ENCODE measurements at regions not wholly inside any gene's neighbourhood (a gene's known extent, or its start where the extent isn't known, plus 50 kb on each side); places are given as distances from the start of the nearest gene placed in this dataset.
"Not testable (repeated sequence)": the region's sequence is repeated elsewhere in the genome, so short reads cannot be mapped to it uniquely, and the experiment has no call there.

GRCh38 chr2:39581866-39582265 is 83.9 kb upstream of the TMEM178A start:
- peaks cover 6% of the 10 kb centered on the region for H3K27me3 Mint-ChIP-seq (ENCODE audit: insufficient read depth)
- H3K27ac Mint-ChIP-seq: no peak overlapping the region
- no peak overlapping the region for H3K4me3 Mint-ChIP-seq
- DNase-seq (ENCODE audit: low spot score): no peak
- H3K36me3 Mint-ChIP-seq (ENCODE audit: low read depth): no peaks in the 10 kb centered on the region
- peaks cover 4% of the 10 kb centered on the region for H3K9me3 Mint-ChIP-seq
- intact Hi-C loops (cut with micrococcal nuclease): no loop called here
- H3K4me1 Mint-ChIP-seq (ENCODE audit: low read depth): no peaks in the 10 kb centered on the region

GRCh38 chr2:39583213-39583612 is 82.5 kb upstream of the TMEM178A start:
- intact Hi-C loops (cut with micrococcal nuclease): no loop called here
- Mint-ChIP-seq H3K27me3 (ENCODE audit: insufficient read depth) (peaks cover 6% of the 10 kb centered on the region), H3K9me3 (peaks cover 4% of the 10 kb centered on the region), H3K36me3 (ENCODE audit: low read depth) (no peaks in the 10 kb centered on the region), H3K4me1 (ENCODE audit: low read depth) (no peaks in the 10 kb centered on the region), H3K4me3 (no peak overlapping the region), H3K27ac (no peak overlapping the region)
- DNase-seq (ENCODE audit: low spot score): no peak

GRCh38 chr2:39583781-39584180 is 81.9 kb upstream of the TMEM178A start:
- peaks cover 5% of the 10 kb centered on the region for H3K27me3 Mint-ChIP-seq (ENCODE audit: insufficient read depth)
- no peak overlapping the region for H3K27ac Mint-ChIP-seq
- H3K4me1 Mint-ChIP-seq (ENCODE audit: low read depth): no peaks in the 10 kb centered on the region
- intact Hi-C loops (cut with micrococcal nuclease): no loop called here
- H3K36me3 Mint-ChIP-seq (ENCODE audit: low read depth): no peaks in the 10 kb centered on the region
- peaks cover 4% of the 10 kb centered on the region for H3K9me3 Mint-ChIP-seq
- no peak overlapping the region for H3K4me3 Mint-ChIP-seq
- DNase-seq (ENCODE audit: low spot score): no peak

GRCh38 chr2:39584283-39584965 is 81.3 kb upstream of the TMEM178A start:
- intact Hi-C loops (cut with micrococcal nuclease): no loop called here
- Mint-ChIP-seq H3K9me3 (peaks cover 4% of the 10 kb centered on the region), H3K4me3 (no peak overlapping the region), H3K27me3 (ENCODE audit: insufficient read depth) (peaks cover 4% of the 10 kb centered on the region), H3K4me1 (ENCODE audit: low read depth) (no peaks in the 10 kb centered on the region), H3K36me3 (ENCODE audit: low read depth) (no peaks in the 10 kb centered on the region), H3K27ac (no peak overlapping the region)
- DNase-seq (ENCODE audit: low spot score): no peak

- H3K27me3 Mint-ChIP-seq (ENCODE audit: insufficient read depth); H3K4me3 Mint-ChIP-seq; H3K36me3 Mint-ChIP-seq (ENCODE audit: low read depth); H3K9me3 Mint-ChIP-seq; DNase-seq (ENCODE audit: low spot score); H3K27ac Mint-ChIP-seq; H3K4me1 Mint-ChIP-seq (ENCODE audit: low read depth); intact Hi-C loops (cut with micrococcal nuclease): not testable (repeated sequence)
These were observed 80.2 kb upstream of the TMEM178A start for GRCh38 chr2:39585531-39585930.

- H3K27me3 Mint-ChIP-seq (ENCODE audit: insufficient read depth): peaks cover 4% of the 10 kb centered on the region
- H3K36me3 Mint-ChIP-seq (ENCODE audit: low read depth): no peaks in the 10 kb centered on the region
- intact Hi-C loops (cut with micrococcal nuclease): no loop called here
- H3K27ac Mint-ChIP-seq: no peak overlapping the region
- no peak overlapping the region for H3K4me3 Mint-ChIP-seq
- H3K4me1 Mint-ChIP-seq (ENCODE audit: low read depth): no peaks in the 10 kb centered on the region
- no peak for DNase-seq (ENCODE audit: low spot score)
- H3K9me3 Mint-ChIP-seq: no peaks in the 10 kb centered on the region
These were observed 78.5 kb upstream of the TMEM178A start for GRCh38 chr2:39587168-39587567.

- peaks cover 4% of the 10 kb centered on the region for H3K27me3 Mint-ChIP-seq (ENCODE audit: insufficient read depth)
These were observed 78.1 kb upstream of the TMEM178A start for GRCh38 chr2:39587641-39588040.

GRCh38 chr2:39593439-39594393 is 72.0 kb upstream of the TMEM178A start:
- intact Hi-C loops (cut with micrococcal nuclease): loop anchor here (5.0 kb wide), 1 partner anchor 134 kb away; no protein-coding TSS in a partner anchor
- DNase-seq (ENCODE audit: low spot score): no peak
- Mint-ChIP-seq H3K4me3 (no peak overlapping the region), H3K9me3 (no peaks in the 10 kb centered on the region), H3K27ac (no peak overlapping the region), H3K36me3 (ENCODE audit: low read depth) (no peaks in the 10 kb centered on the region), H3K27me3 (ENCODE audit: insufficient read depth) (no peaks in the 10 kb centered on the region), H3K4me1 (ENCODE audit: low read depth) (no peaks in the 10 kb centered on the region)

More at GRCh38 chr2:39587641-39588040, 78.1 kb upstream of the TMEM178A start:
- no peaks in the 10 kb centered on the region for H3K4me1 Mint-ChIP-seq (ENCODE audit: low read depth)
- no peaks in the 10 kb centered on the region for H3K36me3 Mint-ChIP-seq (ENCODE audit: low read depth)
- no peaks in the 10 kb centered on the region for H3K9me3 Mint-ChIP-seq
- no peak overlapping the region for H3K4me3 Mint-ChIP-seq
- intact Hi-C loops (cut with micrococcal nuclease): no loop called here
- H3K27ac Mint-ChIP-seq: no peak overlapping the region
- no peak for DNase-seq (ENCODE audit: low spot score)

GRCh38 chr2:39595116-39595515 is 70.6 kb upstream of the TMEM178A start:
- no peaks in the 10 kb centered on the region for H3K4me1 Mint-ChIP-seq (ENCODE audit: low read depth)
- no peaks in the 10 kb centered on the region for H3K27me3 Mint-ChIP-seq (ENCODE audit: insufficient read depth)
- no peak overlapping the region for H3K27ac Mint-ChIP-seq
- DNase-seq (ENCODE audit: low spot score): no peak
- intact Hi-C loops (cut with micrococcal nuclease): no loop called here
- no peaks in the 10 kb centered on the region for H3K36me3 Mint-ChIP-seq (ENCODE audit: low read depth)
- no peak overlapping the region for H3K4me3 Mint-ChIP-seq
- H3K9me3 Mint-ChIP-seq: no peaks in the 10 kb centered on the region

GRCh38 chr2:39597314-39597713 is 68.4 kb upstream of the TMEM178A start:
- intact Hi-C loops (cut with micrococcal nuclease): no loop called here
- no peaks in the 10 kb centered on the region for H3K9me3 Mint-ChIP-seq

GRCh38 chr2:39602616-39603015 is 63.1 kb upstream of the TMEM178A start:
- no peak for DNase-seq (ENCODE audit: low spot score)
- peaks cover 2% of the 10 kb centered on the region for H3K27me3 Mint-ChIP-seq (ENCODE audit: insufficient read depth)
- intact Hi-C loops (cut with micrococcal nuclease): loop anchor here (5.0 kb wide), 2 partner anchors 110 to 225 kb away; no protein-coding TSS in a partner anchor

More at GRCh38 chr2:39597314-39597713, 68.4 kb upstream of the TMEM178A start:
- Mint-ChIP-seq H3K4me1 (ENCODE audit: low read depth) (no peaks in the 10 kb centered on the region), H3K27me3 (ENCODE audit: insufficient read depth) (no peaks in the 10 kb centered on the region), H3K4me3 (no peak overlapping the region), H3K27ac (no peak overlapping the region), H3K36me3 (ENCODE audit: low read depth) (no peaks in the 10 kb centered on the region)
- DNase-seq (ENCODE audit: low spot score): no peak

GRCh38 chr2:39603436-39603835 is 62.3 kb upstream of the TMEM178A start:
- H3K27ac Mint-ChIP-seq: no peak overlapping the region
- H3K4me1 Mint-ChIP-seq (ENCODE audit: low read depth): no peaks in the 10 kb centered on the region
- intact Hi-C loops (cut with micrococcal nuclease): loop anchor here (5.0 kb wide), 2 partner anchors 111 to 226 kb away; no protein-coding TSS in a partner anchor
- DNase-seq (ENCODE audit: low spot score): no peak
- H3K36me3 Mint-ChIP-seq (ENCODE audit: low read depth): no peaks in the 10 kb centered on the region
- H3K27me3 Mint-ChIP-seq (ENCODE audit: insufficient read depth): peaks cover 2% of the 10 kb centered on the region
- H3K9me3 Mint-ChIP-seq: no peaks in the 10 kb centered on the region
- H3K4me3 Mint-ChIP-seq: no peak overlapping the region

More at GRCh38 chr2:39602616-39603015, 63.1 kb upstream of the TMEM178A start:
- no peaks in the 10 kb centered on the region for H3K9me3 Mint-ChIP-seq
- no peak overlapping the region for H3K27ac Mint-ChIP-seq
- no peaks in the 10 kb centered on the region for H3K4me1 Mint-ChIP-seq (ENCODE audit: low read depth)
- H3K4me3 Mint-ChIP-seq: no peak overlapping the region
- no peaks in the 10 kb centered on the region for H3K36me3 Mint-ChIP-seq (ENCODE audit: low read depth)

GRCh38 chr2:39604866-39605265 is 60.9 kb upstream of the TMEM178A start:
- intact Hi-C loops (cut with micrococcal nuclease): loop anchor here (5.0 kb wide), 2 partner anchors 113 to 228 kb away; no protein-coding TSS in a partner anchor
- peaks cover 2% of the 10 kb centered on the region for H3K27me3 Mint-ChIP-seq (ENCODE audit: insufficient read depth)
- H3K4me1 Mint-ChIP-seq (ENCODE audit: low read depth): no peaks in the 10 kb centered on the region
- no peak overlapping the region for H3K27ac Mint-ChIP-seq
- no peak for DNase-seq (ENCODE audit: low spot score)
- H3K9me3 Mint-ChIP-seq: no peaks in the 10 kb centered on the region
- no peak overlapping the region for H3K4me3 Mint-ChIP-seq
- no peaks in the 10 kb centered on the region for H3K36me3 Mint-ChIP-seq (ENCODE audit: low read depth)
